ENCODE measurements at regions not wholly inside any gene's neighbourhood (a gene's known extent, or its start where the extent isn't known, plus 50 kb on each side); places are given as distances from the start of the nearest gene placed in this dataset.

DNA sequence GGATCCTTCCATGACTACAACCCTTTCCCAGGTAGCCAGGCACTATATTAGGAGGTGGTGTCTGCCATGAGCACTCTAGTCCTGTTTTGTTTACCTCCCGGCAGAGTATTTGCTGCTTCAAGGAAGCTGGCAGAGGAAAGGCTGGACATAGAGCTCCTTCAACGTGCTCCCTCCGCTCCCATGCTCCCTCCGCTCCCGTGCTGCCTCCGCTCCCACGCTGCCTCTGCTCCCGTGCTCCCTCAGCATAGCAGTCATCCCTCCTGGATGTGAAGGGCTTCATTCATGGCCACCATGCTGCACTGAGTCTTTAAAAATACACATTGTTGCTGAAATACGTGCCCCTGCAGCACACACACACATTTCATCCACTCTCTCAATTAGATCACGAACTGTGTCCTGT, 181.9 kb upstream of the MYT1L start:
- TF ChIP-seq, protein P1, sequence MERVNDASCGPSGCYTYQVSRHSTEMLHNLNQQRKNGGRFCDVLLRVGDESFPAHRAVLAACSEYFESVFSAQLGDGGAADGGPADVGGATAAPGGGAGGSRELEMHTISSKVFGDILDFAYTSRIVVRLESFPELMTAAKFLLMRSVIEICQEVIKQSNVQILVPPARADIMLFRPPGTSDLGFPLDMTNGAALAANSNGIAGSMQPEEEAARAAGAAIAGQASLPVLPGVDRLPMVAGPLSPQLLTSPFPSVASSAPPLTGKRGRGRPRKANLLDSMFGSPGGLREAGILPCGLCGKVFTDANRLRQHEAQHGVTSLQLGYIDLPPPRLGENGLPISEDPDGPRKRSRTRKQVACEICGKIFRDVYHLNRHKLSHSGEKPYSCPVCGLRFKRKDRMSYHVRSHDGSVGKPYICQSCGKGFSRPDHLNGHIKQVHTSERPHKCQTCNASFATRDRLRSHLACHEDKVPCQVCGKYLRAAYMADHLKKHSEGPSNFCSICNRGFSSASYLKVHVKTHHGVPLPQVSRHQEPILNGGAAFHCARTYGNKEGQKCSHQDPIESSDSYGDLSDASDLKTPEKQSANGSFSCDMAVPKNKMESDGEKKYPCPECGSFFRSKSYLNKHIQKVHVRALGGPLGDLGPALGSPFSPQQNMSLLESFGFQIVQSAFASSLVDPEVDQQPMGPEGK (CRISPR knock-in tag; IDR thresholded peaks at IDR 0.05; ENCODE audit: borderline replicate concordance) = no peak
- TF ChIP-seq ZFP30 (CRISPR knock-in tag; IDR thresholded peaks at IDR 0.05) (no peak), ISL1 (CRISPR knock-in tag; IDR thresholded peaks at IDR 0.05) (no peak), ESRRG (CRISPR knock-in tag; IDR thresholded peaks at IDR 0.05) (no peak)

Data from SK-N-SH treated with all-trans-retinoic acid at 6 μM for 48 hours (cell line).